H9 (cell line): ENCODE measurements at regions not wholly inside any gene's neighbourhood (a gene's known extent, or its start where the extent isn't known, plus 50 kb on each side); places are given as distances from the start of the nearest gene placed in this dataset.

Experiments
- DNase-seq: peaks from one replicate; pipeline ENCODE4 v3.0.0-alpha.2; 2017
- H2AFZ ChIP-seq: one replicate; pipeline ENCODE4 v1.6.1; 2013; ENCODE audit warnings: mild to moderate bottlenecking, low read length, control low read depth, moderate library complexity
- H2AK5ac ChIP-seq: 2 replicates; pipeline ENCODE4 v1.6.1; 2013; ENCODE audit warnings: low read length, control low read depth, mixed read lengths; ENCODE audit not compliant: insufficient read length
- H2BK120ac ChIP-seq: one replicate; pipeline ENCODE4 v1.6.1; 2013; ENCODE audit warnings: low read depth, mild to moderate bottlenecking, low read length, control low read depth, inconsistent platforms; ENCODE audit not compliant: poor library complexity, severe bottlenecking
- H2BK12ac ChIP-seq: 2 replicates; pipeline ENCODE4 v1.6.1; 2013; ENCODE audit warnings: low read length, control low read depth, mixed read lengths, low read depth; ENCODE audit not compliant: insufficient read length
- H2BK15ac ChIP-seq: 2 replicates; pipeline ENCODE4 v1.6.1; 2013; ENCODE audit warnings: low read depth, low read length, control low read depth
- H2BK20ac ChIP-seq: one replicate; pipeline ENCODE4 v1.6.1; 2013; ENCODE audit warnings: low read depth, mild to moderate bottlenecking, low read length, control low read depth, inconsistent platforms; ENCODE audit not compliant: poor library complexity, severe bottlenecking
- H2BK5ac ChIP-seq: 2 replicates; pipeline ENCODE4 v1.6.1; 2013; ENCODE audit warnings: low read length, control low read depth, mixed read lengths; ENCODE audit not compliant: insufficient read length
- H3K14ac ChIP-seq: 2 replicates; pipeline ENCODE4 v1.6.1; 2013; ENCODE audit warnings: low read length, control low read depth; ENCODE audit not compliant: insufficient read depth
- H3K18ac ChIP-seq: 2 replicates; pipeline ENCODE4 v1.6.1; 2013; ENCODE audit warnings: low read depth, mild to moderate bottlenecking, mixed read lengths, low read length, control low read depth; ENCODE audit not compliant: insufficient read length
- H3K23ac ChIP-seq: 2 replicates; pipeline ENCODE4 v1.6.1; 2013; ENCODE audit warnings: low read length, control low read depth, mixed read lengths, low read depth; ENCODE audit not compliant: insufficient read length
- H3K23me2 ChIP-seq: 2 replicates; pipeline ENCODE4 v1.6.1; 2013; ENCODE audit warnings: low read depth, mild to moderate bottlenecking, mixed read lengths, low read length, control low read depth; ENCODE audit not compliant: insufficient read length, poor library complexity, severe bottlenecking
- H3K27ac ChIP-seq: 2 replicates; pipeline ENCODE4 v1.5.1; 2013; ENCODE audit warnings: low read length, control low read depth, mixed read lengths, low read depth; ENCODE audit not compliant: insufficient read length
- H3K27me3 ChIP-seq: 2 replicates; pipeline ENCODE4 v1.6.1; 2013; ENCODE audit warnings: low read length, control low read depth, inconsistent platforms; ENCODE audit not compliant: insufficient read depth
- H3K4ac ChIP-seq: 2 replicates; pipeline ENCODE4 v1.6.1; 2013; ENCODE audit warnings: low read depth, mild to moderate bottlenecking, control low read depth, inconsistent platforms, low read length, moderate library complexity
- H3K4me1 ChIP-seq: 2 replicates; pipeline ENCODE4 v1.6.1; 2013; ENCODE audit warnings: low read length, control low read depth, inconsistent platforms; ENCODE audit not compliant: insufficient read depth
- H3K4me2 ChIP-seq: 2 replicates; pipeline ENCODE4 v1.6.1; 2013; ENCODE audit warnings: low read length, control low read depth, mixed read lengths; ENCODE audit not compliant: insufficient read length, insufficient read depth
- H3K56ac ChIP-seq: 2 replicates; pipeline ENCODE4 v1.6.1; 2013; ENCODE audit warnings: low read depth, mild to moderate bottlenecking, mixed read lengths, low read length, control low read depth; ENCODE audit not compliant: insufficient read length
- H3K79me1 ChIP-seq: 2 replicates; pipeline ENCODE4 v1.6.1; 2013; ENCODE audit warnings: low read depth, mild to moderate bottlenecking, moderate library complexity, low read length, control low read depth, inconsistent platforms; ENCODE audit not compliant: insufficient read depth, poor library complexity, severe bottlenecking
- H3K79me2 ChIP-seq: 2 replicates; pipeline ENCODE4 v1.6.1; 2013; ENCODE audit warnings: low read length, control low read depth, inconsistent platforms; ENCODE audit not compliant: insufficient read depth
- H3K9ac ChIP-seq: 2 replicates; pipeline ENCODE4 v1.6.1; 2013; ENCODE audit warnings: low read length, control low read depth, mixed read lengths; ENCODE audit not compliant: insufficient read length; ENCODE audit errors: extremely low read depth
- H3K9me3 ChIP-seq: one replicate; pipeline ENCODE4 v1.6.1; 2013; ENCODE audit warnings: low read depth, low read length, inconsistent platforms; ENCODE audit not compliant: control insufficient read depth
- H3T11ph ChIP-seq: one replicate; pipeline ENCODE4 v1.6.1; 2013; ENCODE audit warnings: mild to moderate bottlenecking, low read length, control low read depth, inconsistent platforms
- H4K20me1 ChIP-seq: one replicate; pipeline ENCODE4 v1.6.1; 2013; ENCODE audit not compliant: control insufficient read depth, insufficient read length, insufficient read depth
- H4K5ac ChIP-seq: 2 replicates; pipeline ENCODE4 v1.6.1; 2013; ENCODE audit warnings: low read depth, mild to moderate bottlenecking, mixed read lengths, low read length, control low read depth; ENCODE audit not compliant: insufficient read length
- H4K8ac ChIP-seq: replicated peaks from 2 replicates; pipeline ENCODE4 v1.6.1; 2013; ENCODE audit warnings: low read length, control low read depth, mixed read lengths, low read depth; ENCODE audit not compliant: insufficient read length
- H4K91ac ChIP-seq: 2 replicates; pipeline ENCODE4 v1.6.1; 2013; ENCODE audit warnings: low read depth, mild to moderate bottlenecking, moderate library complexity, mixed read lengths, low read length, control low read depth; ENCODE audit not compliant: insufficient read length
- H3K27ac Mint-ChIP-seq, 3 experiments: 2 replicates in 2 of 3; 3 replicates in 1 of 3; pipeline ENCODE4 v1.8.0; 2020 to 2021; ENCODE audit warnings: mixed read lengths in 3 of 3, mild to moderate bottlenecking in 1 of 3, moderate library complexity in 1 of 3
- H3K27me3 Mint-ChIP-seq: 2 replicates; pipeline ENCODE4 v1.8.0; 2021; ENCODE audit warnings: low read depth, mild to moderate bottlenecking, moderate library complexity, mixed read lengths
- H3K36me3 Mint-ChIP-seq, 3 experiments: 2 replicates in 2 of 3; 3 replicates in 1 of 3; pipeline ENCODE4 v1.8.0; 2020 to 2021; ENCODE audit warnings: low read depth in 3 of 3, mixed read lengths in 3 of 3; ENCODE audit not compliant: insufficient read depth in 1 of 3
- H3K4me1 Mint-ChIP-seq, 2 experiments: 2 replicates each; pipeline ENCODE4 v1.8.0; 2020; ENCODE audit warnings: mixed read lengths in 2 of 2
- H3K4me3 Mint-ChIP-seq, 2 experiments: 2 replicates in 1 of 2; 3 replicates in 1 of 2; pipeline ENCODE4 v1.8.0; 2020 to 2021; ENCODE audit warnings: mild to moderate bottlenecking in 2 of 2, mixed read lengths in 2 of 2, moderate library complexity in 1 of 2
- H3K9me3 Mint-ChIP-seq, 2 experiments: 2 replicates in 1 of 2; 3 replicates in 1 of 2; pipeline ENCODE4 v1.8.0; 2020; ENCODE audit warnings: mild to moderate bottlenecking in 2 of 2, mixed read lengths in 2 of 2, moderate library complexity in 1 of 2
- CTCF ChIP-seq: fragments of 200-600 bp; sonication (generic); conservative IDR thresholded peaks from 3 replicates; pipeline ENCODE4 v1.8.0; 2021; ENCODE audit warnings: antibody characterized with exemption, mild to moderate bottlenecking
- WGBS: extraction: QIAGEN DNeasy Blood & Tissue Kit; methylation state at CpG from one replicate; pipeline ENCODE4 v1.1.7; 2013; ENCODE audit warnings: missing lambda C conversion rate, low lambda C conversion rate, mixed read lengths; ENCODE audit not compliant: insufficient read length; ENCODE audit errors: extremely low coverage; 5-methylcytosine and 5-hydroxymethylcytosine counted together

GRCh38 chr15:95946241-95946640 is 384.3 kb upstream of the NR2F2 start:
- Histone ChIP-seq H2BK15ac (no peak overlapping the region), H4K8ac (no peak overlapping the region), H4K91ac (no peak overlapping the region), H4K5ac (no peak overlapping the region), H3K9me3 (no peaks in the 10 kb centered on the region), H3K79me2 (no peaks in the 10 kb centered on the region), H3K56ac (no peak overlapping the region), H2BK120ac (no peak overlapping the region), H3T11ph (no peak overlapping the region), H4K20me1 (no peaks in the 10 kb centered on the region), H3K27ac (no peak overlapping the region), H3K14ac (no peak overlapping the region), H2AFZ (no peak overlapping the region), H3K23me2 (no peaks in the 10 kb centered on the region), H3K27me3 (no peaks in the 10 kb centered on the region), H2BK12ac (no peak overlapping the region), H3K4me1 (no peaks in the 10 kb centered on the region), H2BK20ac (no peak overlapping the region), H3K9ac (no peak overlapping the region), H2AK5ac (no peak overlapping the region), H2BK5ac (no peak overlapping the region), H3K4me2 (no peak overlapping the region), H3K4ac (no peak overlapping the region), H3K18ac (no peak overlapping the region), H3K23ac (no peak overlapping the region), H3K79me1 (no peaks in the 10 kb centered on the region)
- TF ChIP-seq CTCF: no peak
- H3K4me1 Mint-ChIP-seq: peaks cover 5 to 7% of the 10 kb centered on the region in 2 experiments
- no peak overlapping the region for H3K27ac Mint-ChIP-seq
- no peak for DNase-seq
- H3K36me3 Mint-ChIP-seq: peaks cover 0 to 4% (median 0%) of the 10 kb centered on the region in 3 experiments; a peak in 1 of 7 replicates
- H3K9me3 Mint-ChIP-seq: no peaks in the 10 kb centered on the region; a peak in 2 of 5 replicates
- WGBS: no CpG with 5 or more reads among the region's 2 CpGs
- H3K27me3 Mint-ChIP-seq: no peaks in the 10 kb centered on the region; the same call in 1 of the 2 replicates
- H3K4me3 Mint-ChIP-seq: no peak overlapping the region
